ENCODE measurements at regions not wholly inside any gene's neighbourhood (a gene's known extent, or its start where the extent isn't known, plus 50 kb on each side); places are given as distances from the start of the nearest gene placed in this dataset.

DNA sequence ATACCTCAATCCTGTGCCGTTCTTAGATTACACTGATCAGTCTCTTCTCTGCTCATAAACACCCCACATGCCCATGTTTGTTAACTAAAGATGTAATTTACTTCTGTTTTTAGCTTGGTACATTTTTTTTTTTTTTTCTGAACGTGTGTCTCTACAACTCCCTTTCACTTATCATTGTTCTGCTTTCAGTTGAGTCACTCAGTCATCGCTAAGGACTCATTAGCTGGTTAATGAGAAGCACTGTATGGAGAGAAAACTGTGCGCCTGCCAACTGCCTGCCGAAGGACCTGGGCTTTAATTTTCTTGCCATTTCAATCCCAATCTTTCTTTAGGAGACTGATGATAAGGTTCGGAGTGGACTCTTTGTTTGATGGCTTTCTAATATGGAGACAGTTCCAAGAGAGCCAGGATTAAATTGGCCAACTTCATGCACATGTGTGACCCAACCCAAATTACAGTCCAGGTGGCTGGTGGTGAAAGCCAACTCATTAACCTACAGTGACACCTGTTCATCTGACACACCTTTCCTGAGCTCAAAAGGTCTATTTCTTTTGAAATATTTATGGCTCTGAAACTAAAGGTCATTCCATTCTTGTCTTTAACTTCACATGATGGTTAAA, 334.1 kb downstream of the BCKDHB start:
- no peak overlapping the region for H3K27ac ChIP-seq (ENCODE audit: low read depth in 1 of 2, low read length in 2 of 2)
- no peaks in the 10 kb centered on the region for H3K36me3 ChIP-seq (ENCODE audit: control insufficient read depth in 4 of 4, insufficient read depth in 3 of 4, low read depth in 1 of 4, low read length in 3 of 4)
- no peaks in the 10 kb centered on the region for H3K27me3 ChIP-seq (ENCODE audit: control insufficient read depth in 4 of 4, insufficient read depth in 4 of 4, low read length in 3 of 4)
- no peak overlapping the region for H3K9ac ChIP-seq (ENCODE audit: low read depth in 1 of 2, low read length in 2 of 2)
- DNase-seq (ENCODE audit: low spot score) = no peak
- no peak overlapping the region for H3K4me3 ChIP-seq (ENCODE audit: low read depth in 1 of 3, low read length in 3 of 3)
- no peaks in the 10 kb centered on the region for H3K4me1 ChIP-seq (ENCODE audit: control insufficient read depth in 4 of 4, insufficient read depth in 4 of 4, low read length in 3 of 4)
- 86% methylated on average over 6 of the region's 6 CpGs for WGBS
- TF ChIP-seq GABPA (IDR thresholded peaks at IDR 0.05 in 1 of 2, conservative IDR thresholded peaks at IDR 0.05 in 1 of 2) = no peak
- no peak for TF ChIP-seq RAD21 (IDR thresholded peaks at IDR 0.05)
- no peak for TF ChIP-seq HNF4G (IDR thresholded peaks at IDR 0.05)
- TF ChIP-seq REST (IDR thresholded peaks at IDR 0.05) = no peak
- TF ChIP-seq, protein P1, sequence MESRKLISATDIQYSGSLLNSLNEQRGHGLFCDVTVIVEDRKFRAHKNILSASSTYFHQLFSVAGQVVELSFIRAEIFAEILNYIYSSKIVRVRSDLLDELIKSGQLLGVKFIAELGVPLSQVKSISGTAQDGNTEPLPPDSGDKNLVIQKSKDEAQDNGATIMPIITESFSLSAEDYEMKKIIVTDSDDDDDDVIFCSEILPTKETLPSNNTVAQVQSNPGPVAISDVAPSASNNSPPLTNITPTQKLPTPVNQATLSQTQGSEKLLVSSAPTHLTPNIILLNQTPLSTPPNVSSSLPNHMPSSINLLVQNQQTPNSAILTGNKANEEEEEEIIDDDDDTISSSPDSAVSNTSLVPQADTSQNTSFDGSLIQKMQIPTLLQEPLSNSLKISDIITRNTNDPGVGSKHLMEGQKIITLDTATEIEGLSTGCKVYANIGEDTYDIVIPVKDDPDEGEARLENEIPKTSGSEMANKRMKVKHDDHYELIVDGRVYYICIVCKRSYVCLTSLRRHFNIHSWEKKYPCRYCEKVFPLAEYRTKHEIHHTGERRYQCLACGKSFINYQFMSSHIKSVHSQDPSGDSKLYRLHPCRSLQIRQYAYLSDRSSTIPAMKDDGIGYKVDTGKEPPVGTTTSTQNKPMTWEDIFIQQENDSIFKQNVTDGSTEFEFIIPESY (IDR thresholded peaks at IDR 0.05) = no peak
- TF ChIP-seq FOXA2 (IDR thresholded peaks at IDR 0.05) = no peak
- no peak for TF ChIP-seq MAX (IDR thresholded peaks at IDR 0.05)
- TF ChIP-seq, protein P2, sequence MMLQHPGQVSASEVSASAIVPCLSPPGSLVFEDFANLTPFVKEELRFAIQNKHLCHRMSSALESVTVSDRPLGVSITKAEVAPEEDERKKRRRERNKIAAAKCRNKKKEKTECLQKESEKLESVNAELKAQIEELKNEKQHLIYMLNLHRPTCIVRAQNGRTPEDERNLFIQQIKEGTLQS (IDR thresholded peaks at IDR 0.05) = no peak
- no peaks in the 10 kb centered on the region for H3K9me3 ChIP-seq (ENCODE audit: control insufficient read depth in 4 of 4, low read length in 3 of 4)

GRCh38 chr6:80439721-80440470, 333.4 kb downstream of the BCKDHB start:
- H3K27ac ChIP-seq (ENCODE audit: low read depth in 1 of 2, low read length in 2 of 2) = no peak overlapping the region
- no peaks in the 10 kb centered on the region for H3K4me1 ChIP-seq (ENCODE audit: control insufficient read depth in 4 of 4, insufficient read depth in 4 of 4, low read length in 3 of 4)
- no peak overlapping the region for H3K4me3 ChIP-seq (ENCODE audit: low read depth in 1 of 3, low read length in 3 of 3)
- no peak overlapping the region for H3K9ac ChIP-seq (ENCODE audit: low read depth in 1 of 2, low read length in 2 of 2)
- H3K9me3 ChIP-seq (ENCODE audit: control insufficient read depth in 4 of 4, low read length in 3 of 4) = no peaks in the 10 kb centered on the region
- no peak for DNase-seq (ENCODE audit: low spot score)
- no peaks in the 10 kb centered on the region for H3K27me3 ChIP-seq (ENCODE audit: control insufficient read depth in 4 of 4, insufficient read depth in 4 of 4, low read length in 3 of 4)
- no peaks in the 10 kb centered on the region for H3K36me3 ChIP-seq (ENCODE audit: control insufficient read depth in 4 of 4, insufficient read depth in 3 of 4, low read depth in 1 of 4, low read length in 3 of 4)
- TF ChIP-seq CTCF (IDR thresholded peaks at IDR 0.05; ENCODE audit: low read depth, low read length, missing input control) (no peak), GABPA (IDR thresholded peaks at IDR 0.05 in 1 of 2, conservative IDR thresholded peaks at IDR 0.05 in 1 of 2) (no peak), HNF4A (conservative IDR thresholded peaks at IDR 0.05) (no peak), SP1 (IDR thresholded peaks at IDR 0.05) (no peak), YY1 (IDR thresholded peaks at IDR 0.05) (no peak), JUND (IDR thresholded peaks at IDR 0.05) (no peak), NR2F2 (IDR thresholded peaks at IDR 0.05) (no peak), MAX (IDR thresholded peaks at IDR 0.05) (no peak), REST (IDR thresholded peaks at IDR 0.05) (no peak), EGR1 (IDR thresholded peaks at IDR 0.05; ENCODE audit: low read depth in 2 of 2) (no peak), RXRA (IDR thresholded peaks at IDR 0.05) (no peak), HNF4G (IDR thresholded peaks at IDR 0.05) (no peak), TAF1 (conservative IDR thresholded peaks at IDR 0.05) (no peak), FOXA2 (IDR thresholded peaks at IDR 0.05) (no peak), FOXA1 (IDR thresholded peaks at IDR 0.05) (no peak), RAD21 (IDR thresholded peaks at IDR 0.05) (no peak)
- TF ChIP-seq, protein P2 (IDR thresholded peaks at IDR 0.05) = no peak
